Adrenal gland (tissue), 9 donors: ENCODE measurements at regions not wholly inside any gene's neighbourhood (a gene's known extent, or its start where the extent isn't known, plus 50 kb on each side); places are given as distances from the start of the nearest gene placed in this dataset.

Experiments
- DNase-seq, 7 donors: peaks; one replicate each; pipeline ENCODE4 v3.0.0-alpha.2; 2019 to 2020
- H3K27ac ChIP-seq, 5 donors: fragments of 200-600 bp; sonication (generic) in 4 of 5; 1 replicate in 3 of 5; 2 replicates in 2 of 5; pipeline versions ENCODE4 v1.5.1 to v1.8.0; 2016 to 2020; ENCODE audit warnings: mild to moderate bottlenecking in 1 of 5
- H3K27me3 ChIP-seq: fragments of 200-600 bp; 2 replicates; pipeline ENCODE4 v1.8.0; 2021
- H3K36me3 ChIP-seq, 2 donors: fragments of 200-600 bp; replicated peaks in 1 of 2; 1 replicate in 1 of 2; 2 replicates in 1 of 2; pipeline versions ENCODE4 v1.5.1 to v1.8.0; 2018 to 2022
- H3K4me1 ChIP-seq, 2 donors: fragments of 200-600 bp; replicated peaks in 1 of 2; 1 replicate in 1 of 2; 2 replicates in 1 of 2; pipeline versions ENCODE4 v1.5.1 to v1.8.0; 2018 to 2021
- H3K4me3 ChIP-seq, 4 donors: fragments of 200-600 bp; sonication (generic) in 3 of 4; one replicate each; pipeline ENCODE4 v1.5.1; 2016 to 2018
- H3K9me3 ChIP-seq, 3 donors: fragments of 200-600 bp; sonication (generic) in 1 of 3; replicated peaks in 1 of 3; 1 replicate in 2 of 3; 2 replicates in 1 of 3; pipeline versions ENCODE4 v1.5.1 to v1.8.0; 2016 to 2021
- POLR2A ChIP-seq, 2 donors: fragments of 450-650 bp; IDR thresholded peaks; one replicate each; pipeline ENCODE4 v1.6.1; 2017; ENCODE audit warnings: antibody characterized with exemption in 2 of 2, mild to moderate bottlenecking in 2 of 2, moderate library complexity in 1 of 2
- WGBS, 4 donors: extraction: QIAGEN DNeasy Blood & Tissue Kit in 2 of 4; methylation state at CpG; one replicate each; pipeline versions ENCODE4 v1.1.5 to v1.1.7; 2013 to 2017; 5-methylcytosine and 5-hydroxymethylcytosine counted together
- intact Hi-C, 2 donors: fragments of 100-400 bp; cut with DNase I; formaldehyde crosslinking; loops; one replicate each; pipeline versions ENCODE4 v1.14.1 to v1.15.0; 2022 to 2023
- TF ChIP-seq, protein P1 (sequence below), 6 experiments: fragments of 450-650 bp in 4 of 6; fragments of 200-600 bp in 2 of 6; sonication (generic) in 1 of 6; IDR thresholded peaks; 1 replicate in 5 of 6; 2 replicates in 1 of 6; pipeline versions ENCODE4 v1.5.1 to v1.8.0; 2016 to 2021; ENCODE audit warnings: antibody characterized with exemption in 6 of 6, mild to moderate bottlenecking in 2 of 6, moderate library complexity in 1 of 6
- donor health status: healthy with polysubstance abuse.
- donor health status: Bipolar disorder and iron deficiency.
- donor health status: DM: yes; HTN: yes; CAD: no.
- donor health status: DM: no; HTN: no; CAD: no.
- donor health status: DM: no; HTN: no; CAD: no.

DNA sequence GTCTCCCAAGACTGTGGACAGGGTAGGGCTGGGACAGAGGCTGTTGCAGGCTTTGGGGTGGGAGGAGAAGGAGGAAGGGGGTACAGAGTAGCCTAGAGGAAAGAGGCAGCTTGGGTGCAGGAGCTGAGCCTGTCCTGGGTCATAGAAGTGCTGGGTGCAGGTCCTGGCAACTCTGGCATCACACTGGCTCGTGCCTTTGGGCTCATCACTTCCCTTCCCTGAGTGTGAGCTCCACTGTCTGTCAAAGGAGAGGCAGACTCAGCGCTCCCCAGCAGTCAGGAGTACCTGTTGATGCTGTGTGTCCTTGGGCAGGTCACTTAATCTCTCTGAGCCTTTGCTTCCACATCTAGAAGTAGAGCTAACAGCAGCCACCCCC is 157.1 kb downstream of the PTPRU start:
- H3K27me3 ChIP-seq: no peaks in the 10 kb centered on the region

DNA sequence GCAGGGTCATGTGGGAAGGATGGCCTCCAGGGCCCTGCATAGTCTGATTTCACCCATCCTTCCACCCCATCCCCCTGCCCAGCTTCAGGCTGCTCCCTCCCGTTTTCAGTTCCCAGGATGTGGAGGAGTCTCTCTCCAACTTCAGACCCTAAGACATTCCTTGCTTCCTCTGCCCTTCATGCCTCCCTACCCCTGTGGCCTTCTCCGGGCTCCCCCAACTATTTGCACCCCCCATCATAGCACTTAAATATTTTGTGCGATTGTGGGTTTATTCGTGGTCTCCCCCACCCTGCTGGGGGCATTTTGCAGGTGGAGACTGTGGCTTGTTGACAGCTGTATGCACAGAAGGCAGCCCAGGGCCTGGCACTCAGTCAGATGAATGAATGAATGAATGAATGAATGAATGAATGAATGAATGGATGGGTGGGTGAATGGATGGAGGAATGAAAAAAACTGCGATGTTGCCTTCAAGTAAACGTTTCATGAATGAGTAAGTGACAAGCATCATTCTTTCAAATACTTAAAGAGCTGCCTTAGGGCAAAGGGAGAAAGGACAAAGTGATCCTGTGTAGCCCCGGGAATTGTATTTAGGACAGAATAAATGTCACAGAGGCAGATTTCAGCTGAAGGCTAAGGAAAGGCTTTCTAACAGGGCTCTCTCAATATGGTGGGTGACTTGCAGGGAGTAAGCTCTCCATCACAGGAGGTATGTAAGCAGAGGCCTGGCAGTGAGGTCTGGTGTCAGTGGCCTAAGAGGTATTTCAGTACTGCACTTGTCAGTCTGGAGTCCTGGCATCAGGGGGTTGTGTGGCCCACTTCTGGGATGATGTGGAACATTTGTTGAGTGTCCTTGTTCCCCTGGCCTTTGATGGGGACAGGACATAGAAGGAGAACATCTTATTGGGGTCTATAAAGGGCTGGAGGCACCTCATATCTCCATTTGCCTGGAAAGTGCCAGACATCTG is 156.4 kb downstream of the PTPRU start:
- H3K4me1 ChIP-seq: no peaks in the 10 kb centered on the region
- H3K9me3 ChIP-seq: no peaks in the 10 kb centered on the region
- 54 to 68% (median 58%) methylated on average over 7 of the region's 7 CpGs for WGBS, 4 donors
- no peak for DNase-seq
- no peak overlapping the region for H3K4me3 ChIP-seq
- H3K27me3 ChIP-seq: no peaks in the 10 kb centered on the region
- no peak for TF ChIP-seq POLR2A (IDR thresholded peaks at IDR 0.05)
- TF ChIP-seq, protein P1, sequence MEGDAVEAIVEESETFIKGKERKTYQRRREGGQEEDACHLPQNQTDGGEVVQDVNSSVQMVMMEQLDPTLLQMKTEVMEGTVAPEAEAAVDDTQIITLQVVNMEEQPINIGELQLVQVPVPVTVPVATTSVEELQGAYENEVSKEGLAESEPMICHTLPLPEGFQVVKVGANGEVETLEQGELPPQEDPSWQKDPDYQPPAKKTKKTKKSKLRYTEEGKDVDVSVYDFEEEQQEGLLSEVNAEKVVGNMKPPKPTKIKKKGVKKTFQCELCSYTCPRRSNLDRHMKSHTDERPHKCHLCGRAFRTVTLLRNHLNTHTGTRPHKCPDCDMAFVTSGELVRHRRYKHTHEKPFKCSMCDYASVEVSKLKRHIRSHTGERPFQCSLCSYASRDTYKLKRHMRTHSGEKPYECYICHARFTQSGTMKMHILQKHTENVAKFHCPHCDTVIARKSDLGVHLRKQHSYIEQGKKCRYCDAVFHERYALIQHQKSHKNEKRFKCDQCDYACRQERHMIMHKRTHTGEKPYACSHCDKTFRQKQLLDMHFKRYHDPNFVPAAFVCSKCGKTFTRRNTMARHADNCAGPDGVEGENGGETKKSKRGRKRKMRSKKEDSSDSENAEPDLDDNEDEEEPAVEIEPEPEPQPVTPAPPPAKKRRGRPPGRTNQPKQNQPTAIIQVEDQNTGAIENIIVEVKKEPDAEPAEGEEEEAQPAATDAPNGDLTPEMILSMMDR (IDR thresholded peaks at IDR 0.05): no peak
- intact Hi-C loops: loop anchor here in 1 of 2 donors (5.0 kb wide), 1 partner anchor 1015 kb away; no protein-coding TSS in a partner anchor
- H3K27ac ChIP-seq: no peak overlapping the region
- no peaks in the 10 kb centered on the region for H3K36me3 ChIP-seq

More for the DNA sequence above, 157.1 kb downstream of the PTPRU start:
- TF ChIP-seq POLR2A (IDR thresholded peaks at IDR 0.05): no peak
- Histone ChIP-seq H3K4me1 (no peaks in the 10 kb centered on the region), H3K4me3 (no peak overlapping the region), H3K9me3 (no peaks in the 10 kb centered on the region), H3K27ac (no peak overlapping the region), H3K36me3 (no peaks in the 10 kb centered on the region)
- no peak for DNase-seq
- WGBS, 4 donors: 67 to 86% (median 81%) methylated on average over 2 of the region's 2 CpGs
- intact Hi-C loops: loop anchor here in 1 of 2 donors (5.0 kb wide), 1 partner anchor 1014 kb away; no protein-coding TSS in a partner anchor

DNA sequence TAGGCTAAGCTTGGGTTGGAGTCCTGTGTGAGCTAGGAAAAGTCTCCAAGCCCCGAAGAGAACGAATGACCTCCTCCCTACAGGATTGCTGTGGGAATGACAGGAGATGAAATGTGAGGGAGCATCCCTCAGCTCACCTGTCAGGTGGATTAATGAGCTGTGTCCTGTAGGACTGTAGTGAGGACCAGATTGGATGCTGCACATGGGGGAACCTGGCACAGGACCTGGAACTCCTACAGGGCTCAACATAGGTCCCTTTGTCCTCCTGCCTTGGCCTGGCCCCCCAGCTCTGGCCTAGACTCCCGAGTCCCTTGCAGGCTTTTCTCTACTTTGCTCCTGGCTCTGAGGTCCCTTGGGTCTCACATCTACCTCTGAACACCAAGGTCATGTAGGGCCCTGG is 155.7 kb downstream of the PTPRU start:
- H3K27me3 ChIP-seq: no peaks in the 10 kb centered on the region
- H3K9me3 ChIP-seq: no peaks in the 10 kb centered on the region
- TF ChIP-seq, protein P1 (IDR thresholded peaks at IDR 0.05): no peak
- no peak for TF ChIP-seq POLR2A (IDR thresholded peaks at IDR 0.05)
- H3K36me3 ChIP-seq: no peaks in the 10 kb centered on the region
- H3K4me1 ChIP-seq: no peaks in the 10 kb centered on the region
- WGBS, 4 donors: 39 to 63% (median 47%) methylated on average over 3 of the region's 3 CpGs
- intact Hi-C loops: loop anchor here in 1 of 2 donors (5.0 kb wide), 1 partner anchor 1015 kb away; no protein-coding TSS in a partner anchor
- H3K4me3 ChIP-seq: no peak overlapping the region
- no peak for DNase-seq
- no peak overlapping the region for H3K27ac ChIP-seq

DNA sequence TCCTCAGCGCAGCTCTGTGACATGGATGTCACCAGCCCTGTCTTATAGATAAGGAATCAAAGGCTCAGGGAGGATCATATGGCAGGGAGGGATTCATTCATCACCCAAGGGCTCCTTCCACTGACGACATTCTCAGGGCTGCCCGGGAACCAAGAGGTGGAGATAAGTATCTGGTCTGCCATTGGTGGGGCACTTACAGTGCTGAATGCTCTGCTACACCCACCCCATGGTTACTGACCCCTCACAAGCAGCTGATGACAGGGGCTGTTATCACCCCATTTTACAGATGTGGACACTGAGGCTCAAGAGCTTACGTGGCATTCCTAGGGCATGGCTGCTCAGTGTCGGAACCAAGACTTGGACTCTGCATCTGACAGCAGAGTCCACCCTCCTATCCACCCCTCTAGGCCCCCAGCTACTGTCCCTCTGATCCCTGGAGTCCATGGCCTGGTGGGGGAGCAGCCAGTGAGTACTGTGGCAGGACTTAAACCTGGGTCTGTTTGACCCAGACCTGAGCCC is 155.1 kb downstream of the PTPRU start:
- WGBS, 4 donors: 32 to 80% (median 46%) methylated on average over 1 to 5 of the region's 5 CpGs
- intact Hi-C loops: loop anchor here in 1 of 2 donors (5.0 kb wide), 1 partner anchor 1016 kb away; no protein-coding TSS in a partner anchor
- no peaks in the 10 kb centered on the region for H3K27me3 ChIP-seq

More for the DNA sequence above, 155.1 kb downstream of the PTPRU start:
- Histone ChIP-seq H3K4me3 (no peak overlapping the region), H3K36me3 (no peaks in the 10 kb centered on the region), H3K9me3 (no peaks in the 10 kb centered on the region), H3K4me1 (no peaks in the 10 kb centered on the region), H3K27ac (no peak overlapping the region)
- DNase-seq: no peak
- TF ChIP-seq POLR2A (IDR thresholded peaks at IDR 0.05): no peak
